ENCODE measurements at regions not wholly inside any gene's neighbourhood (a gene's known extent, or its start where the extent isn't known, plus 50 kb on each side); places are given as distances from the start of the nearest gene placed in this dataset.

DNA sequence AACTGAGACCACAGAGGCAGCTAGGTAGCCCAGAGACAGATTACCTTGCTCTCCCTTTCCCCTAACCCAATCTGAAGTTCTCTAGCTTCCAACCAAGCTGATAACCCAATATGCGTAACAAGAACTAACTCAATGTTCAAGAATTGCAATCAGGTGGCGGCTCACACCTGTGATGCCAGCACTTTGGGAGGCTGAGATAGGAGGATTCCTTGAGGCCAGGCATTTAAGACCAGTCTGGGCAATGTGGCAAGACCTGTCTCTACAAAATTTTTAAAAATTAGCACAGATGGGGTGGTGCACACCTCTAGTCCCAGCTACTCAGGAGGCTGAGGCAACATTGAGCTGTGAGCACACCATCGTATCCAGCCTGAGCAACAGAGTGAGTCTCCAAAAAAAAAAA is 86.7 kb upstream of the IPO5 start:
- TF ChIP-seq, protein P1, sequence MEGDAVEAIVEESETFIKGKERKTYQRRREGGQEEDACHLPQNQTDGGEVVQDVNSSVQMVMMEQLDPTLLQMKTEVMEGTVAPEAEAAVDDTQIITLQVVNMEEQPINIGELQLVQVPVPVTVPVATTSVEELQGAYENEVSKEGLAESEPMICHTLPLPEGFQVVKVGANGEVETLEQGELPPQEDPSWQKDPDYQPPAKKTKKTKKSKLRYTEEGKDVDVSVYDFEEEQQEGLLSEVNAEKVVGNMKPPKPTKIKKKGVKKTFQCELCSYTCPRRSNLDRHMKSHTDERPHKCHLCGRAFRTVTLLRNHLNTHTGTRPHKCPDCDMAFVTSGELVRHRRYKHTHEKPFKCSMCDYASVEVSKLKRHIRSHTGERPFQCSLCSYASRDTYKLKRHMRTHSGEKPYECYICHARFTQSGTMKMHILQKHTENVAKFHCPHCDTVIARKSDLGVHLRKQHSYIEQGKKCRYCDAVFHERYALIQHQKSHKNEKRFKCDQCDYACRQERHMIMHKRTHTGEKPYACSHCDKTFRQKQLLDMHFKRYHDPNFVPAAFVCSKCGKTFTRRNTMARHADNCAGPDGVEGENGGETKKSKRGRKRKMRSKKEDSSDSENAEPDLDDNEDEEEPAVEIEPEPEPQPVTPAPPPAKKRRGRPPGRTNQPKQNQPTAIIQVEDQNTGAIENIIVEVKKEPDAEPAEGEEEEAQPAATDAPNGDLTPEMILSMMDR (IDR thresholded peaks at IDR 0.05): no peak
- no peak for DNase-seq (ENCODE audit: low spot score)
- no peak overlapping the region for H3K4me3 ChIP-seq
- no peak overlapping the region for H3K27ac ChIP-seq

DNA sequence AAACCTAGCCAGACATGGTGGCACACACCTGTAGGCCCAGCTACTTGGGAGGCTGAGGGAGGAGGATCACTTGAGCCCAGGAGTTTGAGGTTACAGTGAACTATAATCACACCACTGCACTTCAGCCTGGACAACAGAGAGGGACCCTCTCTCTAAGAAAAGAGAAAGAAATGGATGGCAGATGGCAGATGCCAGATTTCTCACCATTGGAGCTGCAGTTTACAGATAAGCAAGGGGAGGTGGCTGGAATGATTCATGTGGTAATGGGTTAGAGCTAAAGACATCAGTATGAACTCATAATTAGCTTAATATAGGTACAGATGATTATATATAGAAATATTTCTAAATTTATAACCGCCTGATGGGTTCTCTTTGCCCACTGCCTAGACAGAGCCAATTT is 80.1 kb upstream of the IPO5 start:
- TF ChIP-seq, protein P1 (IDR thresholded peaks at IDR 0.05): no peak
- no peak overlapping the region for H3K27ac ChIP-seq
- DNase-seq (ENCODE audit: low spot score): no peak
- H3K4me3 ChIP-seq: no peak overlapping the region

GRCh38 chr13:97875218-97875617 is 78.3 kb upstream of the IPO5 start:
- TF ChIP-seq, protein P1 (IDR thresholded peaks at IDR 0.05): no peak
- no peak overlapping the region for H3K4me3 ChIP-seq
- H3K27ac ChIP-seq: no peak overlapping the region
- no peak for DNase-seq (ENCODE audit: low spot score)

DNA sequence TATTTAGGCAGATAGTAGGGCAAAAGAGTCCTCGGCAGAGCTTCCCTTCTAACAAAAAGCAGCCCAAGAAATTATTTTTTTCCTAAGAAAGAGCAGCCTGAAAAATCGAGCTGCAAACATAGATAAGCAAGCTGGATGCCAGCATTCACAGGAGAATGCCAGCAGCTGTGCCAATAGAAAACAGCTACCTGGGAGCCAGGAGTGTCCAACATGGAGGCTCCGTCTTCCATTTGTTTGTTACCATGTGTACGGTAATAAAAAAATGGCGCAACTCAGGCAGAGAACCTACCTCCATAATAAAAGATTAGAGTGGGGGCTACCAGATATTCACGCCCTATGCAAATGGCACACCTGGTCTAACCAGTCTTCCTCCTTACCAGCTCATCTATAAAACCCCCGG is 77.6 kb upstream of the IPO5 start:
- Histone ChIP-seq H3K27ac (no peak overlapping the region), H3K4me3 (no peak overlapping the region)
- DNase-seq (ENCODE audit: low spot score): no peak
- TF ChIP-seq, protein P1 (IDR thresholded peaks at IDR 0.05): no peak

GRCh38 chr13:97878431-97879375 is 74.8 kb upstream of the IPO5 start:
- no peak overlapping the region for H3K4me3 ChIP-seq
- no peak overlapping the region for H3K27ac ChIP-seq
- TF ChIP-seq, protein P1 (IDR thresholded peaks at IDR 0.05): no peak
- DNase-seq (ENCODE audit: low spot score): no peak

DNA sequence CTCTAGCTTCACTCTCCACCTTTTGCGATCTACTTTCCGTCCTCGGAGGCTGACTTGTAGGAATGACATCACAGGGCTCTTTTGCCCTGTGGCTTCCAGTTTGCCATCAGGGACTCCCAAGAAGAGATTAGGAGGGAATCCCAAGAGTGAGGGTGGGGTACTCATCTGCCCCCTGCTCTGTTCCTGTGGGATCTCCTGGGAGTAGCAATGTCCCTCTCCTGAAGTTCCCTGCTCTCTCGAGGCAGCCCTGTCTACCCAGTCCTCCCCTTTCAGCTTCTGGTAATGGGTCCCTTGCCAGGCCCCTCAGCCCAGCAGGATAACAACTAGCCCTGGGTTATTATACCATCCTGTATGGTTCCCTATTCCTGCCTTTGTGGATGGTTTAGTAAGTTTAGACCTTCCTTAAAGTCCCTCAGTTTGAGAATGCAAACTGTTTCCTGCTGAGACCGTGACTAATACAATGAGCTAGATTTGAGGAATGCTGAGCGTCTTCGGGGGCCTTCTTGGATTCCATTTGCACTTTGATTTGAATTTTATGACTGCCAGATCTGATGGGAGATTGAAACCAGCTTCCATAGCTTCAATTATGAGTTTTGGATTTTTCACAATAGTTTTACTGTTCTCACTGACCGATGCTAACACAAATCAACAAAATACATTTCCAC is 73.7 kb upstream of the IPO5 start:
- no peak overlapping the region for H3K27ac ChIP-seq
- no peak overlapping the region for H3K4me3 ChIP-seq
- no peak for DNase-seq (ENCODE audit: low spot score)
- TF ChIP-seq, protein P1 (IDR thresholded peaks at IDR 0.05): no peak
